ENCODE measurements at regions not wholly inside any gene's neighbourhood (a gene's known extent, or its start where the extent isn't known, plus 50 kb on each side); places are given as distances from the start of the nearest gene placed in this dataset.
A peak's percentile ranks its signal among the peaks of the same experiment; 100 is the strongest.

- DNase-seq (ENCODE audit: low read depth in 1 of 2, low spot score in 2 of 2) (no peak), FAIRE-seq (no peak)
- 91% methylated on average over 13 of the region's 13 CpGs; no CpG with 5 or more reads in 1 of the 2 experiments for WGBS, 2 experiments (ENCODE audit: extremely low coverage in 1 of 2, insufficient coverage in 1 of 2, insufficient read length in 1 of 2, insufficient replicate concordance in 2 of 2, low coverage in 1 of 2, low lambda C conversion rate in 2 of 2, missing lambda C conversion rate in 1 of 2)
- peaks cover 0 to 2% (median 0%) of the 10 kb centered on the region in 4 experiments; a peak in 1 of 7 replicates for H3K4me1 ChIP-seq (replicated peaks in 1 of 4; ENCODE audit: control insufficient read depth in 3 of 4, insufficient read depth in 4 of 4, low read length in 3 of 4)
- H4K8ac ChIP-seq (ENCODE audit: extremely low read depth, insufficient read depth, low read length), result peak overlapping the region; percentile 9; the same call in 1 of the 2 replicates
- TF ChIP-seq SUZ12 (IDR thresholded peaks at IDR 0.05; ENCODE audit: low read length) (no peak), FOSL1 (IDR thresholded peaks at IDR 0.05; ENCODE audit: insufficient read depth, low read depth, low read length) (no peak), RNF2 (IDR thresholded peaks at IDR 0.05; ENCODE audit: borderline replicate concordance, low read depth, low read length, missing control alignments, poor library complexity, severe bottlenecking) (no peak), KDM5A (IDR thresholded peaks at IDR 0.05; ENCODE audit: low read length) (no peak), EGR1 (IDR thresholded peaks at IDR 0.05; ENCODE audit: borderline replicate concordance, low read depth, low read length) (no peak), RFX5 (IDR thresholded peaks at IDR 0.05; ENCODE audit: borderline replicate concordance, low read depth, low read length) (no peak), CBX5 (IDR thresholded peaks at IDR 0.05; ENCODE audit: low read depth, low read length) (no peak), GTF2F1 (IDR thresholded peaks at IDR 0.05; ENCODE audit: borderline replicate concordance, low read depth, low read length) (no peak)
- H4K20me1 ChIP-seq (replicated peaks in 1 of 2; ENCODE audit: control insufficient read depth in 1 of 2, insufficient read depth in 2 of 2, low read length in 2 of 2), result no peaks in the 10 kb centered on the region
- no peak overlapping the region for H3K4me3 ChIP-seq (ENCODE audit: extremely low read depth in 1 of 4, insufficient read depth in 2 of 4, low read depth in 3 of 4, low read length in 4 of 4)
- H2BK15ac ChIP-seq (ENCODE audit: low read length), result no peak overlapping the region
- H2AFZ ChIP-seq (ENCODE audit: low read length), result no peak overlapping the region
- H3K27ac ChIP-seq (ENCODE audit: low read depth, low read length), result no peak overlapping the region
- no peak overlapping the region for H3K56ac ChIP-seq (replicated peaks; ENCODE audit: insufficient read length, low read depth, low read length)
- no peak overlapping the region for H3K4me2 ChIP-seq (ENCODE audit: insufficient read depth in 1 of 2, low read depth in 2 of 2, low read length in 2 of 2)
- H3K9ac ChIP-seq (replicated peaks in 1 of 4; ENCODE audit: extremely low read depth in 1 of 4, low read depth in 3 of 4, low read length in 3 of 4), result no peak overlapping the region
- no peaks in the 10 kb centered on the region for H3K27me3 ChIP-seq (replicated peaks in 1 of 4; ENCODE audit: control insufficient read depth in 3 of 4, extremely low read depth in 1 of 4, insufficient read depth in 3 of 4, low read length in 3 of 4)
- no peaks in the 10 kb centered on the region for H3K79me1 ChIP-seq (ENCODE audit: low read depth, low read length)
- no peaks in the 10 kb centered on the region for H3K36me3 ChIP-seq (ENCODE audit: control insufficient read depth in 2 of 4, insufficient read depth in 4 of 4, low read length in 3 of 4)
- H3K23me2 ChIP-seq (ENCODE audit: low read depth, low read length), result no peaks in the 10 kb centered on the region; the same call in 1 of the 2 replicates
- H2AK5ac ChIP-seq (ENCODE audit: low read depth, low read length), result no peak overlapping the region
- peaks cover 14 to 21% of the 10 kb centered on the region in 2 experiments for H3K9me3 ChIP-seq (ENCODE audit: insufficient read depth in 2 of 2, low read depth in 1 of 2, low read length in 1 of 2)
- H3K18ac ChIP-seq (ENCODE audit: extremely low read depth, low read length), result no peak overlapping the region
- H2BK12ac ChIP-seq (ENCODE audit: low read depth, low read length), result no peak overlapping the region
- no peak overlapping the region for H4K5ac ChIP-seq (ENCODE audit: insufficient read length, low read depth, low read length)
- no peak overlapping the region for H3K4ac ChIP-seq (replicated peaks; ENCODE audit: insufficient read length, low read depth, low read length)
- H2BK20ac ChIP-seq (ENCODE audit: low read length), result no peak overlapping the region
- ChIA-PET POLR2A (ENCODE audit: partially characterized antibody) (no interaction called here), CTCF (ENCODE audit: partially characterized antibody) (interaction anchor here (1.1 to 2.5 kb wide), 2 partner anchors 23 to 32 kb away, joined by 4 to 11 read pairs; no protein-coding TSS in a partner anchor)
- H3K23ac ChIP-seq (ENCODE audit: insufficient read length), result no peak overlapping the region
- H2BK120ac ChIP-seq (replicated peaks; ENCODE audit: low read depth, low read length), result no peak overlapping the region
- no peak overlapping the region for H4K91ac ChIP-seq (replicated peaks; ENCODE audit: insufficient read length, low read length)
- no peak overlapping the region for H3K14ac ChIP-seq (ENCODE audit: insufficient read length)
- H2BK5ac ChIP-seq (ENCODE audit: low read depth, low read length), result no peak overlapping the region
- H3K79me2 ChIP-seq (ENCODE audit: control insufficient read depth in 1 of 2, insufficient read depth in 2 of 2, low read length in 2 of 2), result no peaks in the 10 kb centered on the region
Measured at GRCh38 chr12:131420867-131421447, 289.9 kb upstream of the SFSWAP start.

Measured in H1 (cell line).